Natural killer cell treated with Interleukin-12 subunit alpha and Interleukin-12 subunit beta and Interleukin-15 and Interleukin-18, amount 100 ng/mL, for 72 hours (primary cell): ENCODE measurements at regions not wholly inside any gene's neighbourhood (a gene's known extent, or its start where the extent isn't known, plus 50 kb on each side); places are given as distances from the start of the nearest gene placed in this dataset.

Experiments used
- ATAC-seq, 2 donors: fragments of 150-1000 bp; cut with Tn5 transposase in 1 of 2; sonication (Bioruptor Pico), chemical (Tn5 transposase) in 1 of 2; 2 replicates each; pipeline ENCODE4 v1.10.0; 2021
- DNase-seq: peaks from one replicate; pipeline ENCODE4 v3.0.0; 2022; ENCODE audit warnings: low spot score
- H3K27ac Mint-ChIP-seq, 2 donors: 1 replicate in 1 of 2; 2 replicates in 1 of 2; pipeline ENCODE4 v1.8.0; 2022; ENCODE audit warnings: mixed read lengths in 2 of 2, mild to moderate bottlenecking in 1 of 2, moderate library complexity in 1 of 2
- H3K27me3 Mint-ChIP-seq, 2 donors: 1 replicate in 1 of 2; 2 replicates in 1 of 2; pipeline ENCODE4 v1.8.0; 2022; ENCODE audit warnings: mixed read lengths in 2 of 2
- H3K36me3 Mint-ChIP-seq: one replicate; pipeline ENCODE4 v1.8.0; 2022; ENCODE audit warnings: mixed read lengths
- H3K4me1 Mint-ChIP-seq, 2 donors: 1 replicate in 1 of 2; 2 replicates in 1 of 2; pipeline ENCODE4 v1.8.0; 2022; ENCODE audit warnings: low read depth in 2 of 2, mixed read lengths in 2 of 2, mild to moderate bottlenecking in 1 of 2
- H3K4me3 Mint-ChIP-seq: one replicate; pipeline ENCODE4 v1.8.0; 2022; ENCODE audit warnings: mixed read lengths
- H3K9me3 Mint-ChIP-seq: 2 replicates; pipeline ENCODE4 v1.8.0; 2022; ENCODE audit warnings: mixed read lengths

DNA sequence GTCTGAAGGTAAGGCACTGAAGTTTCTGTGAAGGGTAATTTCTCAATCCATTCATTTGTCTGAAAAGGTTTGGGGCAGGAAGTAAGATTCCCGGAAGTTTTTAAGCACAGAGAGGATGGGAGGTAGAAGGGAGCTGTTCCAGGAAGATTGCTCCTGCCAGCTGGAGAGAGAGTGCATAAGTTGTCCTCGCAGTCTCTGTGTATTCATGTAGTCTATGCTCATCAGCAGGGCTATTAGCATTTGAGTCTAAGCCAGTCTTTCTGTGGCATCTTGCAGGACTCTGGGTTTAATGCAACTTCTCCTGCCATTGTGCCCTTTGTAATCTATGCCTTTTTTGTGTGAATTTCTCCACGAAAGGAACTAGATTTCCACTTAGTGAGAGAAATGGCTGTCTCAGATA is 140.8 kb upstream of the FGGY start:
- no peaks in the 10 kb centered on the region for H3K27me3 Mint-ChIP-seq
- ATAC-seq (no peak), DNase-seq (no peak)
- H3K36me3 Mint-ChIP-seq, result peaks cover 10% of the 10 kb centered on the region
- no peak overlapping the region for H3K27ac Mint-ChIP-seq
- peaks cover 6% of the 10 kb centered on the region for H3K9me3 Mint-ChIP-seq
- peaks cover 1 to 5% of the 10 kb centered on the region in 2 donors for H3K4me1 Mint-ChIP-seq
- H3K4me3 Mint-ChIP-seq, result no peak overlapping the region

DNA sequence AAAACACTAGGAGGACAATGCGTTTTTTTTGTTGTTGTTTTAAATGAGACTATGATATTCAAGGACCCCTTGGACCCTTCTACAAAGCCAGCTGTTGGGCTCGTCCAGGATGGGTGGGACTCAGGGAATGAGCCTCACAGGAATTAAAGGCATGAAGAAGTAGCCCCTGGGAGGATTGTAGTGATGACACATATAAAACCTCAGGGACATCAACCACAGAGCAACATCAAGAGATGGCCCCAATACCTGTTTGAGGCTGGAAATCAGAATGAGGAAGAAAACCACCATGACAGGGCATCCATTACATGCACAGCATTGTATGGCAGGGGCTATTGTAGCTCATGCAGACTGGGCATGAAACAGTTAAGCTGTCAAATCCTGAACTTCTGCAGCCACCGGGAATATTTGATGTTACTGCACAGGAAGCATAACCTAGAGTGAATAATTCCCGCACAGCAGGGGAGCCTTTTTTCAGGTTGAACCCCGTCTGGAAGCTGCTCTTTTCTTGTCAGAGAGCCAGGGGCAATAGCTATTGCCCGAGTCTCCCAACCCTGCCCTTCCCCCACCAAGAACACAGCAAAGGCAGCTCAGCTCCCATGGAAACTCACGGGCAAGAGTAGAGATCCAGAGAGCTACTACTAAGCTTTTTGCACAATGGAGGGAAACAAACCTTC is 140.2 kb upstream of the FGGY start:
- no peak for ATAC-seq
- no peak overlapping the region for H3K27ac Mint-ChIP-seq
- H3K4me3 Mint-ChIP-seq, result no peak overlapping the region
- H3K36me3 Mint-ChIP-seq, result peaks cover 10% of the 10 kb centered on the region
- no peaks in the 10 kb centered on the region for H3K4me1 Mint-ChIP-seq
- DNase-seq, result no peak
- peaks cover 6% of the 10 kb centered on the region for H3K9me3 Mint-ChIP-seq
- no peaks in the 10 kb centered on the region for H3K27me3 Mint-ChIP-seq

GRCh38 chr1:59158321-59158720 is 138.6 kb upstream of the FGGY start:
- H3K27ac Mint-ChIP-seq, result no peak overlapping the region
- DNase-seq, result no peak
- ATAC-seq, result no peak
- H3K27me3 Mint-ChIP-seq, result no peaks in the 10 kb centered on the region
- H3K4me1 Mint-ChIP-seq, result no peaks in the 10 kb centered on the region
- no peak overlapping the region for H3K4me3 Mint-ChIP-seq
- peaks cover 6% of the 10 kb centered on the region for H3K9me3 Mint-ChIP-seq
- H3K36me3 Mint-ChIP-seq, result peaks cover 10% of the 10 kb centered on the region

- H3K4me3 Mint-ChIP-seq, result no peak overlapping the region
- no peaks in the 10 kb centered on the region for H3K4me1 Mint-ChIP-seq
- ATAC-seq (no peak), DNase-seq (no peak)
- H3K27me3 Mint-ChIP-seq, result peaks cover 0 to 2% of the 10 kb centered on the region in 2 donors
- H3K9me3 Mint-ChIP-seq, result peaks cover 6% of the 10 kb centered on the region
- H3K27ac Mint-ChIP-seq, result no peak overlapping the region
- H3K36me3 Mint-ChIP-seq, result peaks cover 10% of the 10 kb centered on the region
Observed at GRCh38 chr1:59159557-59160203, 137.2 kb upstream of the FGGY start.

GRCh38 chr1:59161136-59161535 is 135.8 kb upstream of the FGGY start:
- Mint-ChIP-seq H3K9me3 (peaks cover 6% of the 10 kb centered on the region), H3K27me3 (peaks cover 9 to 10% of the 10 kb centered on the region in 2 donors), H3K4me3 (no peak overlapping the region), H3K4me1 (no peaks in the 10 kb centered on the region), H3K27ac (no peak overlapping the region), H3K36me3 (peaks cover 10% of the 10 kb centered on the region)
- ATAC-seq (no peak), DNase-seq (no peak)

GRCh38 chr1:59162665-59163064 is 134.2 kb upstream of the FGGY start:
- ATAC-seq, result no peak
- Mint-ChIP-seq H3K27ac (no peak overlapping the region), H3K36me3 (peaks cover 15% of the 10 kb centered on the region), H3K27me3 (peaks cover 9 to 19% of the 10 kb centered on the region in 2 donors), H3K9me3 (peaks cover 6% of the 10 kb centered on the region), H3K4me1 (no peaks in the 10 kb centered on the region), H3K4me3 (no peak overlapping the region)
- no peak for DNase-seq

DNA sequence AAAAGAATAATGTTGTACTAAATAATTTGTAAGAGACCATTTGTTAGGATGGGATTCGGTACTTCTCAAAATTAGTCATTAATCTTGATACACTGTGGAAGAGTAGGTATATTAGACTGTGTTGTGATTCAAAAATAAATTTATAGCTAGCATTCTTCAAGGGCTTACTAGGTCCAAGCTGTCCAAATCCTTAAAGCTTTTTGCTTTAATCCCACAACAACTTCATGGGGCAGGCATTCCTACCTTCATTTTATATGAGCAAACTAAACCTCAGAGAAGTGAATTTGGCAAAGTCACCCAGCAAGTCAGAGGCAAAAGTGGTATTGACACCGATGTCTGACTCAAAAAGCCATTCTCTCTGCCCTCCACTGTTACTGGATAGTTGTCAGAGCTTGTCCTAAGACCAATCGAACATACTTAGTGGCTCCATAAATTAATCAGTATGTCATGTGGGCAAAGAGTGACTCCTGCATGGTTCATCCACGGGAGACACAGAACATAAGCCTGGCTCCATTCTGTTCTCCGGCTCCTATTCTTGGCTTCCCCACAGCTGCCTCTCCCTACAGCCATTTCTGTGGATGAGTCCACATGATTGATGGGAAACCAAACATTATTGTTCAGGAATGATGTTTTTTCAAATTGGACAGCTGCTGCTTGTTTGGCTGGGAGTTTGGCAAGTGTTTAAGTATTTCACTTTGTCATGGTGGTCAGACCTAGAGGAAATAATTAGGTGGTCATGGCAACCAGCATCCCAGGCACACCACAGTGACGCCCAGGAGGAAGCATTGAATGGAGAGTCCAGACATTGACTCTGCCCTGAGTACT is 133.4 kb upstream of the FGGY start:
- ATAC-seq (no peak), DNase-seq (no peak)
- no peak overlapping the region for H3K4me3 Mint-ChIP-seq
- peaks cover 9 to 19% of the 10 kb centered on the region in 2 donors for H3K27me3 Mint-ChIP-seq
- H3K27ac Mint-ChIP-seq, result no peak overlapping the region
- no peaks in the 10 kb centered on the region for H3K4me1 Mint-ChIP-seq
- peaks cover 3% of the 10 kb centered on the region for H3K9me3 Mint-ChIP-seq
- peaks cover 10% of the 10 kb centered on the region for H3K36me3 Mint-ChIP-seq

DNA sequence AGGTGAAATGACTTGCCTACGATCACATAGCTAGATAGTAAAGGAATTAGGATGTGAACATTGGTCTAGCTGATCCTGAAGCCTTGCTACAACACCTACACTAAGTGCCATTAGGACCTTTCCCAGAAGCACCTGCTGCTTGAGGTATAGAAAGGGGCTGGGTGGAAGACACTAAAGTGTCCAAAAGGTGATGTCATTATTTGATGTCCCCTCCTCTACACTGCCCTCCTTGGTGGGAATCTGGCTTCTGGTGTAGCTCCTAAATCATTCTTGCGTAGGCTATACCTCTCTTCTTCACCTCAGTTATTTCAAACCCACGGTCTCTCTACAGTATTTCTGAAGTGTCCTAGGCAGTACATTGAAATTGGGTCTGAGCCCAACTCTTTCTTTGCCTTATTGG is 132.5 kb upstream of the FGGY start:
- peaks cover 5% of the 10 kb centered on the region for H3K36me3 Mint-ChIP-seq
- peaks cover 9 to 19% of the 10 kb centered on the region in 2 donors for H3K27me3 Mint-ChIP-seq
- DNase-seq (no peak), ATAC-seq (no peak)
- no peak overlapping the region for H3K27ac Mint-ChIP-seq
- no peak overlapping the region for H3K4me3 Mint-ChIP-seq
- no peaks in the 10 kb centered on the region for H3K9me3 Mint-ChIP-seq
- H3K4me1 Mint-ChIP-seq, result no peaks in the 10 kb centered on the region

DNA sequence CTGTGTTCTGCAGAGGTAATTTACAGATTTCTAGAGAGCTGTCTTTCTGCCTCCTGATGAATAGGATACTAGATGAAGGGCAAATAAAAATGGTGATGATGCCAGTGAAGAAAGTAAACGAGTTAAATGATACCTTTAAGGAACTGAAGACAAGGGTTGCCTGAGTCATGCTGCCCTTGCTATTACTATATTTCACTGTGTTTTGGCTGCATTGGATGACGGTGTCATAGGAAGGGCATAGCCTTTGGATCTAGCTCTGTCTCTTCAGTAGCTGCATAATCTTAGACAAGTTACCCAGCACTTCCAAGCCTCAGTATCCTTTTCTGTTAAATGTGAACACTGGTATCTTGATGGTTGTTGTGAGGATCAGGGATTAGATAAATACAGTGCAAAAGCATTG is 131.5 kb upstream of the FGGY start:
- no peak overlapping the region for H3K27ac Mint-ChIP-seq
- peaks cover 16 to 25% of the 10 kb centered on the region in 2 donors for H3K27me3 Mint-ChIP-seq

DNA sequence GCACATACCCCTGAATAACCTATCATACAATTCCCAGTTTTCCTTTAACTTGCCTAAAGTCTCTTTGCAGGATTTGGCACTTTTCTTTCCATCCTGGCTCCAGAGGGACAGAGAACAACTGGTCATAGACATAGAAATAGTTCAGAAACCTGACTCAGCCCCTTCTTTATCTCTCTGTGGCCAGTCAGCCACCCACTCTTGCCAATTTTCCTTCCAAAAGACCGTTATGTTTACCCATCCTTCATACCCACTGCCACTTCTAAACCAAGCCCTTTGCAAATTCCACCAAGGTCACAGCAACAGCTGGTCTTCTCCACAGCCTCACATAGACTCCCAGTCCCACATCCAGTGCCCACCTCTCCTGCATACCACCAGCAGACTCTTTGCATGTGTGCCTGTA is 127.2 kb upstream of the FGGY start:
- DNase-seq (no peak), ATAC-seq (no peak)
- Mint-ChIP-seq H3K36me3 (peaks cover 5% of the 10 kb centered on the region), H3K4me3 (no peak overlapping the region), H3K27ac (no peak overlapping the region), H3K9me3 (no peaks in the 10 kb centered on the region), H3K4me1 (no peaks in the 10 kb centered on the region), H3K27me3 (peaks cover 17 to 23% of the 10 kb centered on the region in 2 donors)

More for the DNA sequence above, 131.5 kb upstream of the FGGY start:
- Mint-ChIP-seq H3K9me3 (no peaks in the 10 kb centered on the region), H3K4me1 (no peaks in the 10 kb centered on the region), H3K36me3 (peaks cover 5% of the 10 kb centered on the region), H3K4me3 (no peak overlapping the region)
- ATAC-seq (no peak), DNase-seq (no peak)

GRCh38 chr1:59170659-59171058 is 126.2 kb upstream of the FGGY start:
- Mint-ChIP-seq H3K4me3 (no peak overlapping the region), H3K36me3 (peaks cover 5% of the 10 kb centered on the region), H3K9me3 (no peaks in the 10 kb centered on the region), H3K4me1 (no peaks in the 10 kb centered on the region), H3K27ac (no peak overlapping the region), H3K27me3 (peaks cover 13 to 15% of the 10 kb centered on the region in 2 donors)
- DNase-seq (no peak), ATAC-seq (no peak)

DNA sequence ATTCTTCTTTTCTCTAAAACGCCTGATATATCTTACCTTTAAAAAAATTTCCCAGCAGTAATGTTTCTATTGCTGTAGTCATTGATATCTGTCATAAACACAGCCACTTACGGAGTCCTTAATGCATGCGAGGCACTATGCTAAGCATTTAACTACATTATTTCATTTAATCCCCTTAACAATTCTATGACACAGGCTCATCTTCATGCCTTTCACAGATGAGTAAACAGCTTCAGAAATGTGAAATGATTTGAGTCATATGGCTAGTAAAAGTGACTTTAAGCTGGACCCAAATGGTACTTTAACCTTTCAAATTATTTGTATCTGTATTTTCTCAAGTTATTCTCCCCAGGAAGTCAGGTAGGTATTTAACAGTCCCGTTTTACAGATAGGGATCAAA is 125.1 kb upstream of the FGGY start:
- H3K9me3 Mint-ChIP-seq, result no peaks in the 10 kb centered on the region
- no peaks in the 10 kb centered on the region for H3K4me1 Mint-ChIP-seq
- ATAC-seq, result no peak
- H3K27ac Mint-ChIP-seq, result no peak overlapping the region
- H3K36me3 Mint-ChIP-seq, result peaks cover under 1% of the 10 kb centered on the region
- H3K4me3 Mint-ChIP-seq, result no peak overlapping the region
- peaks cover 8 to 12% of the 10 kb centered on the region in 2 donors for H3K27me3 Mint-ChIP-seq
- DNase-seq, result no peak

DNA sequence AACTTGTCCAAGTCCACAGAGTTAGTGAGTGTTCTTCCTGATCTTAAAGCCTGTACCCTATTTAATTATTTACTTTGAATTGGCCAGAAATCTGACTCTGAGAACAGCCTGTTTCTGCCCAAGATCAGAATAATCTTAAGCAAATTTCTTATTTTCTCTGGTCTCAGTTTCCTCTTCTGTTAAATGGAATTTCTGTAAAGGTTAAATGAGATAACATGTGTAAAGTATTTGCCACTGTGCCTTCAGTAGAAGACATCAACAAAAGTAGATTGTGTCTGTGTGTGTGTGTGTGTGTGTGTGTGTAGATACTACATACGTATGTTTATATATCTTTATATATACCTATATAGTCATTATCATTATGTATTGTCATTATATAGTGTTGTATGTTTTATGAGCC is 124.2 kb upstream of the FGGY start:
- H3K36me3 Mint-ChIP-seq, result peaks cover 6% of the 10 kb centered on the region
- no peak for DNase-seq
- H3K27me3 Mint-ChIP-seq, result peaks cover 8 to 10% of the 10 kb centered on the region in 2 donors
- no peak overlapping the region for H3K4me3 Mint-ChIP-seq
- no peak overlapping the region for H3K27ac Mint-ChIP-seq
- H3K9me3 Mint-ChIP-seq, result peaks cover 4% of the 10 kb centered on the region
- H3K4me1 Mint-ChIP-seq, result no peaks in the 10 kb centered on the region
- no peak for ATAC-seq

GRCh38 chr1:59173721-59174120 is 123.2 kb upstream of the FGGY start:
- H3K4me1 Mint-ChIP-seq, result no peaks in the 10 kb centered on the region
- H3K4me3 Mint-ChIP-seq, result no peak overlapping the region
- no peak overlapping the region for H3K27ac Mint-ChIP-seq
- DNase-seq (no peak), ATAC-seq (no peak)
- H3K27me3 Mint-ChIP-seq, result peaks cover 8 to 10% of the 10 kb centered on the region in 2 donors
- H3K9me3 Mint-ChIP-seq, result peaks cover 4% of the 10 kb centered on the region
- peaks cover 6% of the 10 kb centered on the region for H3K36me3 Mint-ChIP-seq
